ENCODE measurements at regions not wholly inside any gene's neighbourhood (a gene's known extent, or its start where the extent isn't known, plus 50 kb on each side); places are given as distances from the start of the nearest gene placed in this dataset.

DNA sequence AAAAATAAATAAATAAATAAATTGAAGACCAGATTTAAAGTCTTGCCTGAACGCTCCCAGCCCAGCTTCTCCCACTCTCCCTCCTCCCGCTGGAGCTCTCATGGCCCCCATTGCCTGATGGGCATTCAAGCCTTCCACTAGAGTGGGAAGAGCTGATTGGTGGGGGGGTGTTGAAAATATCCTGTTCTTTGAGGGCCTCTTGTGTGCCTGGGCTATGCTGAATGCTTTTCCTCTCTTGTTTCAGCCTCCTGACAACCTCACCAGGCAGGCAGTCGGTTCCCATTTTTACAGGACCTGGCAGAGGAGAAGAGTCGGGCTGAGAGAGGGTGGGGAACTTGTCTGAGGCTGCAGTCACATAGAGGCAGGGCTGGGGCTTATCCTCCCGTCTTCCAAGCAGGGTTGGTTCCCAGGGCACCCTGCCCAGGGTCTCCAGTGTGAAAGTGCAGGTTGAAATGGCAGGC, 59.2 kb upstream of the SSBP3 start:
- intact Hi-C loops (cut with DNase I), result no loop called here

DNA sequence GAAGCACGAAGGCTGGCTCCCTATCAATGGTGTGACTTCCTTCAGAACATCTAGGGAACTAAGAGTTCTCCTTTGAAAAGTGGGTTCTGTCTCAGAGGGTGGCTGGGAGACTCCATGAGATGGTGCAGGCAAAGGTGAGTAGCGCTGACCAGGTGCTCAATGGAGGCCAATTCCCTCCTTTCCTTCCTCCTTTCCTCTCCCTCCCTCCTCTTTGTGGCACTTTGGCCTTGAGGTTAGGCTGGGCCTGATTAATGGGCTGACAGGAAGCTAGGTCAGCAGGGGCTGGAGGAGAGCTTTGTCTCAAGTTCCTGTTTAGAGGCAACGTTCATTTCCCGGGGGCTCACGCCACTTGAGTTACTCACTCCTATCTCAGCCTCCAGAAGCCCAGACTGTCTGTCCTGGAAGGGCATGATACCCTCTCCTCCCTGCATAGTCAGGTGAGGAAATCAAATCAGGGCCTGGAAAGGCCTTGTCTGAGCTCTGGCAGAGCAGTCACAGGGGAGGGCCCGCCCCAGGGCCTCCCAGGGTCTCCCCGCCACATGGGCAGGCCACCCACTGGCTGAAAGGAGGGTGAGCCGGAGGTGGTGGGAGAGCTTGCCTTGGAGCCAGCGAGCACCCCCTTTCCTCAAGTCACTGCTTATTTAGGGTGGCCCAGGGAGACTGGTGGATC, 58.4 kb upstream of the SSBP3 start:
- H3K9ac ChIP-seq (ENCODE audit: low read length in 3 of 3), result no peak overlapping the region
- intact Hi-C loops (cut with DNase I), result no loop called here
- TF ChIP-seq, protein P1, sequence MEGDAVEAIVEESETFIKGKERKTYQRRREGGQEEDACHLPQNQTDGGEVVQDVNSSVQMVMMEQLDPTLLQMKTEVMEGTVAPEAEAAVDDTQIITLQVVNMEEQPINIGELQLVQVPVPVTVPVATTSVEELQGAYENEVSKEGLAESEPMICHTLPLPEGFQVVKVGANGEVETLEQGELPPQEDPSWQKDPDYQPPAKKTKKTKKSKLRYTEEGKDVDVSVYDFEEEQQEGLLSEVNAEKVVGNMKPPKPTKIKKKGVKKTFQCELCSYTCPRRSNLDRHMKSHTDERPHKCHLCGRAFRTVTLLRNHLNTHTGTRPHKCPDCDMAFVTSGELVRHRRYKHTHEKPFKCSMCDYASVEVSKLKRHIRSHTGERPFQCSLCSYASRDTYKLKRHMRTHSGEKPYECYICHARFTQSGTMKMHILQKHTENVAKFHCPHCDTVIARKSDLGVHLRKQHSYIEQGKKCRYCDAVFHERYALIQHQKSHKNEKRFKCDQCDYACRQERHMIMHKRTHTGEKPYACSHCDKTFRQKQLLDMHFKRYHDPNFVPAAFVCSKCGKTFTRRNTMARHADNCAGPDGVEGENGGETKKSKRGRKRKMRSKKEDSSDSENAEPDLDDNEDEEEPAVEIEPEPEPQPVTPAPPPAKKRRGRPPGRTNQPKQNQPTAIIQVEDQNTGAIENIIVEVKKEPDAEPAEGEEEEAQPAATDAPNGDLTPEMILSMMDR (IDR thresholded peaks at IDR 0.05; ENCODE audit: borderline replicate concordance, extremely low read depth, insufficient read depth), result no peak
- H3K4me1 ChIP-seq (ENCODE audit: control insufficient read depth in 2 of 3, insufficient read depth in 2 of 3, low read depth in 1 of 3, low read length in 3 of 3), result peaks cover 11 to 16% (median 13%) of the 10 kb centered on the region in 3 donors
- DNase-seq, result peak in 4 of 5 donors; percentile 50 to 76 (median 64)
- no peaks in the 10 kb centered on the region for H3K9me3 ChIP-seq (ENCODE audit: control insufficient read depth in 2 of 3, insufficient read depth in 1 of 3, low read length in 3 of 3)
- peak overlapping the region in 1 of 2 donors; percentile 49 for H3K27ac ChIP-seq (ENCODE audit: low read depth in 2 of 2, low read length in 2 of 2)
- FAIRE-seq, result no peak
- H3K4me3 ChIP-seq (ENCODE audit: low read length in 3 of 3), result no peak overlapping the region
- H3K27me3 ChIP-seq (ENCODE audit: control insufficient read depth, insufficient read depth, low read length), result no peaks in the 10 kb centered on the region
- H3K36me3 ChIP-seq (ENCODE audit: control insufficient read depth in 2 of 3, insufficient read depth in 3 of 3, low read length in 3 of 3), result no peaks in the 10 kb centered on the region

More for the DNA sequence above, 59.2 kb upstream of the SSBP3 start:
- no peaks in the 10 kb centered on the region for H3K9me3 ChIP-seq (ENCODE audit: control insufficient read depth in 2 of 3, insufficient read depth in 1 of 3, low read length in 3 of 3)
- H3K27me3 ChIP-seq (ENCODE audit: control insufficient read depth, insufficient read depth, low read length), result no peaks in the 10 kb centered on the region
- H3K36me3 ChIP-seq (ENCODE audit: control insufficient read depth in 2 of 3, insufficient read depth in 3 of 3, low read length in 3 of 3), result no peaks in the 10 kb centered on the region
- peak overlapping the region in 1 of 3 donors; percentile 51 for H3K9ac ChIP-seq (ENCODE audit: low read length in 3 of 3)
- TF ChIP-seq, protein P1 (IDR thresholded peaks at IDR 0.05; ENCODE audit: borderline replicate concordance, extremely low read depth, insufficient read depth), result no peak
- DNase-seq (peak; percentile 64 to 94 (median 88)), FAIRE-seq (no peak)
- peaks cover 11 to 16% (median 13%) of the 10 kb centered on the region in 3 donors for H3K4me1 ChIP-seq (ENCODE audit: control insufficient read depth in 2 of 3, insufficient read depth in 2 of 3, low read depth in 1 of 3, low read length in 3 of 3)
- H3K4me3 ChIP-seq (ENCODE audit: low read length in 3 of 3), result no peak overlapping the region
- no peak overlapping the region for H3K27ac ChIP-seq (ENCODE audit: low read depth in 2 of 2, low read length in 2 of 2)

DNA sequence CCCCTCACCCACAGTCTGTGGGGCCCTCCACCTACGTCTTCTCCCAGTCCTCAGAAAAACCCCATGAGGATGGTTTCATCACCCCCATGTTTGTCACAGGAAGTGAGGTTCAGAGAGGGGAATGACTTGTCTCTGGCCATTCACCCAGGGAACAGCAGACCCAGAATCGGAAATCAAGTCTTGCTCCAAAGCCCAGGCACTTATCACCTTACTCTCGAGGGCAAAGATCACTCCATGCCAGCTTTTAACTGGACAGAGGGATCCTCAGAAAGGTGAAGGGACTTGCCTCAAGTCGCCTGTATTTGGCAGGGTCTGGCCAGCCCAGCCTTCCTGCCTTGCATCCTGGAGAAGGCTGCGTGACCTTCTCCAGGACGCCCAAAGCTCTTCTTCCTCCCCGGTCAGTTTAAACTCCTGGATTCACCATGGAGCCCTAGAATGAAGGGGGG, 57.9 kb upstream of the SSBP3 start:
- no peak for FAIRE-seq
- Histone ChIP-seq H3K9ac (ENCODE audit: low read length in 3 of 3) (no peak overlapping the region), H3K4me3 (ENCODE audit: low read length in 3 of 3) (no peak overlapping the region), H3K27me3 (ENCODE audit: control insufficient read depth, insufficient read depth, low read length) (no peaks in the 10 kb centered on the region), H3K27ac (ENCODE audit: low read depth in 2 of 2, low read length in 2 of 2) (peak overlapping the region in 1 of 2 donors; percentile 49), H3K36me3 (ENCODE audit: control insufficient read depth in 2 of 3, insufficient read depth in 3 of 3, low read length in 3 of 3) (no peaks in the 10 kb centered on the region), H3K9me3 (ENCODE audit: control insufficient read depth in 2 of 3, insufficient read depth in 1 of 3, low read length in 3 of 3) (no peaks in the 10 kb centered on the region), H3K4me1 (ENCODE audit: control insufficient read depth in 2 of 3, insufficient read depth in 2 of 3, low read depth in 1 of 3, low read length in 3 of 3) (peaks cover 11 to 16% (median 13%) of the 10 kb centered on the region in 3 donors)
- TF ChIP-seq, protein P1 (IDR thresholded peaks at IDR 0.05; ENCODE audit: borderline replicate concordance, extremely low read depth, insufficient read depth), result no peak
- DNase-seq, result peak in 1 of 5 donors; percentile 1
- intact Hi-C loops (cut with DNase I), result no loop called here

All from kidney (tissue), 13 donors.